NCI-H748 (cell line): ENCODE measurements at regions not wholly inside any gene's neighbourhood (a gene's known extent, or its start where the extent isn't known, plus 50 kb on each side); places are given as distances from the start of the nearest gene placed in this dataset.

Source experiments
- DNase-seq: peaks from one replicate; lab custom pipeline; 2025; ENCODE audit not compliant: unreplicated experiment; lab: John Stamatoyannopoulos, UW

DNA sequence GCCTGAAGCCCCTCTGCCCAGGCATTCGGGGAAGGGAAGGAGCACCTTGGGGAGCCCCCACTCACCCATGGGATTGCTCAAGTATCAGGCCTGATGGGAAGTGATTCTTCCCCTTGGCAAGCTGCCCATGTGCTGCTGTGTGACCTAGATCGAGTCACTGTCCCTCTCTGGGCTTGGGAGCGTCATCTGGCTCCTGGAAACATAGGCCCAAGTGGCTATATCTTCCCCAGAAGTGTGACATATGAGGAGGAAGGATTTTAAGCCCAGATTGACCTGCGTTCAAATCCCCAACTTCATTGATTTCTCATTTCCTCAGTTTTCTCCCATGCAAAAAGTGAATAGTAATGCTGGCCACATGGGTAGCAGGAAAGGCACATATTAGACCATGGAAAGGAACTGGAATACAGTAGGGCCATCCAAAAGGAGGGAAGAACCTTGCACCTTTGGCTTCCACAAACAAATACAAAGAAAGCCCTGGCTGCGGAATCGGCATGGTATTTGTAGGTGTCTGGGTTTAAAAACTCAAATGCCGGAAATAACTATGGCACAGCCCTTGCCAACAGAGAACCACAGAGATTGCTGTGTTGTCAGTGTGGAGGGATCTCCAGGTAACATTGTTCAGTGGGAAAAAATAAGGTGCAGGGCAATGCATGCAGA, 169.5 kb upstream of the ZMIZ1 start:
- no peak for DNase-seq

GRCh38 chr10:78899996-78900714, 168.6 kb upstream of the ZMIZ1 start:
- no peak for DNase-seq

GRCh38 chr10:78900715-78901430, 167.9 kb upstream of the ZMIZ1 start:
- DNase-seq, result no peak

DNA sequence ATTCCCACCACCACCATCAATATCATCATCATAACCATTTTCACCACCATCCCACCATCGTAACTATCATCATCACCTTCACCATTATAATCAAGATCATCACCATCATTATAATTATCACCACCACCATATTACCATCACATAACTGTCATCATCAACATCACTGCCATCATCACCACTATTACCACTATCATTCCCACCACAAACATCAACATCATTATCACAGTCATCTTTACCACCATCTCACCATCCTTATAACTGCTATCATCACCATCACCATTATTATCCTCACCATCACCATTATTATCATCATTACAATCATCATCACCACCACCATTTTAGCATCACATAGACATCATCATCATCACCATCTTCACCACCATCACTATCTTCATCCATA, 167.1 kb upstream of the ZMIZ1 start:
- no peak for DNase-seq

GRCh38 chr10:78902815-78903214, 166.0 kb upstream of the ZMIZ1 start:
- DNase-seq, result no peak

DNA sequence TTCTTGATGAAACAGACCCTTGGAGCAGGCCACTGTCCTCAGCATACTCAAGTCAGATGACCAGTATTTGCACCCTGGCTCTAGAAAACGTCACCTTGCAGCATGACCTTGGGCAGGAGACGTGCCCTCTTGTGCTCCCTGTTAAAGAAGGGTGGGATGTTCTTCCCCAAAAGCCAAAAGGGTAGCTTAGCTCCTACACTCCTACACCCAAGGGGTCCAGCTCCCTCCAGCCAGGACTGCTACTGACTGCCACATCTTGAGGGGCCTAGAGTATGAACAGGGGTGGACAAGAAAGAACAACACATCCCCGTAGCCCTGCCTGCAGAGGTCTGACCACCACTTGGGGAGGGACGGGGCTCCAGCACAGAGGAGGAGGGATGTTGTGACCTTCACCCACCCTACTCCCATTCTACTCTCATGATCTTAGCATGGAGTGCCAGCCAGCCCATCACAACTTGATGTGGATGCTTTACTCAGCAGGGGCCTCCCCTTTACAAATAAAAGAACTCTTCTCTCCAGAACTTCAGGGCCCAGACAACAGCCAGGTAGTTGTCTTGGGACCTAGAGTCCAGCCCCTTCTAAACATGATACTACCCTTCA, 165.3 kb upstream of the ZMIZ1 start:
- no peak for DNase-seq

DNA sequence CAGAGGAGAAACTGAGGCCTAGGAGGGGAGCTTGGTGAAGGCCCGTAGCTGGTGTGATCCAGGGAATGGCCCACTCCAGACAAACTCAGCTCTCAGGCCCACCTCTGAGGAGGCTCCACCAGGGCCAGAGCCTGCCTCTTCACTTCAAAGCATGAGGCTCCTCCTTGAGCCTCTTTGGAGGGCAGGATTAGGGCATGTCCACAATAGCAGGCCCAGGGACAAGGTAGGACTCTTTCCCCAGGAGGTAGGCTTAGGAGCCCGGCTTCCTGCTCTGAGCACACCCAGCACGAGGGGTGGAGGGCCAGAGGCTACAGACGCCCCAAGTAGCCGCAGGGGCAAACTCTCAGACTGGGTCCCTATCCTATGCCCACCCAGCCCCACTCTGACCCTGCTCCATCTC, 164.6 kb upstream of the ZMIZ1 start:
- DNase-seq, result no peak

- no peak for DNase-seq
These were observed 163.5 kb upstream of the ZMIZ1 start for GRCh38 chr10:78905015-78905956.

DNA sequence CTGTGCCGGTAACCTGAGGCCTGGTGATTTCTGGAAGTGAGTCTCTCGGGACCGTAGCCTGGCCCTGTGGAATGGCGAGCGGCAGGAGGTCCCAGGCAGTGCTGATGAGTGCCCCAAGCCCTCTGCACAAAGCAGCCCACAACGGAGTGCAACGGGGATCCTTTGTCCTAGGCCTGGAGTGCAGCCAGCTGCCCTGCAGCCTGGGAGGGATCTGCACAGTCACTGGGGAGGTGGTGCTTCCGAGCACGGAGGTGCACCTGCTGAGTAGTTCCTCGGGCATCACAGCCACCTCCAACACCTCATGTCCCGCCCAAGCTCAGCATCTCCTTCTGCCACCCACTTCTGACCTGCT, 162.8 kb upstream of the ZMIZ1 start:
- peak; percentile 35 for DNase-seq

DNA sequence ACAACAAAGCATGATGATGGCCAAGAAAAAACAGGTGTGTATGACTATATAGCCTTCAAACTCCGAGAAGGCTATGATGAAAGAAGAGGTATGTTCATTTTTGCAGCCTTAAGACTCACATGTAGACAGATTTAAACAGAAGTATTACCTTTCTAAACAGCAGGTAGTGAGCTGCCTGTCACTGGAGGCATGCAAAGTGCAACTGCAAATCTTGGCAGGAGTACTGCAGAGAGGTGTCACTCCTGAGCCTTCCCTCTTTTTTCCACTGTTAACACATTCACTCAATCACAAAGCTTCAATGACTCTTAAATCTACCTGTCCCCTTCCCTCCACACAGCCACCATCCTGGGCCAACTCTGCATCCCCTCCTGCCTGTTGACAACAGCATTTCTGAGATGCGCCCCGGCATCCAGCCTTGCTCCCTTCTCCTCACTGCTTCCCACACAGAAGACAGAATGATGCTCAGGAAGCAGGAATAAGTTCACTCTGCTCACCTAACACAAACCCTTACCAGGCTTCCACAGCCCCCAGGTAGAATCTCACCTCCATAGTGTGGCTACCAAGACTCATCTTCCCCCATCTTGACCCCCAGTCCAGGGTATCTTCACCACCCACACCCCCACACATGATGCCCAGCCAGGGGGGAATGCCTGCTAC, 161.9 kb upstream of the ZMIZ1 start:
- no peak for DNase-seq

DNA sequence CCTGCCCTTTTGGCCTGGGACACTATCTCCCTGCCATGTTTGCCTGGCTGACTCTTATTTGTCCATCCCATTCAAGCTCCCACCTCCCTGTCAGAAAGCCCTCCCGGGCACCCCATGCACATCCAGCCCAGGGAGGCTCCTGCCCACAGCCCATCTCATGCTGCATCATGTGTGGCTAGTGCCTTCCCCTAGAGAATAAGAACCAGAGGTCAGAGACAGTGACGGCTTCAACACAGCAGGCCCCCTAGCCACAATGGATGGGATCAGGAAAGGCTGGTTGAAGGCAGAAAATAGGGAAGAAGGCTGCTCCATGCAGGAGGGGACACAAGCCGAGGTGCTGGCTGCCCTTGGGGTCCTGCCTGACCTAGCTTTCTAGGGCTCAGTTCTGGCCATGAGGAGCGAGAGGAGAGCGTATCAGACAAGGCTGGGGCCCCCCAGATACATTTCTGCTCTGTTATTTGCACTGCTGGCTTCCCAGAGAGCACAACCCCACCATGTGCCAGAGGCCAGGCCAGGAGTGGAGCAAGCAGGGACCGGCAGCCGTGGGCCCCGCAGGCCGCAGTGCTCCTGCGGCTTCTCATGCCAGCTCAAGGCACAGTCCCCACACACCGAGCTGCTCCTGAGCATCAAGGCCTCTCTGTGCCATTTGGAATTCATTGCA, 161.1 kb upstream of the ZMIZ1 start:
- DNase-seq, result no peak

GRCh38 chr10:78909221-78909620, 159.5 kb upstream of the ZMIZ1 start:
- no peak for DNase-seq

GRCh38 chr10:78910021-78910420, 158.7 kb upstream of the ZMIZ1 start:
- DNase-seq, result no peak

- DNase-seq, result no peak
These were observed 158.3 kb upstream of the ZMIZ1 start for GRCh38 chr10:78910476-78910875.

- no peak for DNase-seq
These were observed 157.9 kb upstream of the ZMIZ1 start for GRCh38 chr10:78910886-78911285.

DNA sequence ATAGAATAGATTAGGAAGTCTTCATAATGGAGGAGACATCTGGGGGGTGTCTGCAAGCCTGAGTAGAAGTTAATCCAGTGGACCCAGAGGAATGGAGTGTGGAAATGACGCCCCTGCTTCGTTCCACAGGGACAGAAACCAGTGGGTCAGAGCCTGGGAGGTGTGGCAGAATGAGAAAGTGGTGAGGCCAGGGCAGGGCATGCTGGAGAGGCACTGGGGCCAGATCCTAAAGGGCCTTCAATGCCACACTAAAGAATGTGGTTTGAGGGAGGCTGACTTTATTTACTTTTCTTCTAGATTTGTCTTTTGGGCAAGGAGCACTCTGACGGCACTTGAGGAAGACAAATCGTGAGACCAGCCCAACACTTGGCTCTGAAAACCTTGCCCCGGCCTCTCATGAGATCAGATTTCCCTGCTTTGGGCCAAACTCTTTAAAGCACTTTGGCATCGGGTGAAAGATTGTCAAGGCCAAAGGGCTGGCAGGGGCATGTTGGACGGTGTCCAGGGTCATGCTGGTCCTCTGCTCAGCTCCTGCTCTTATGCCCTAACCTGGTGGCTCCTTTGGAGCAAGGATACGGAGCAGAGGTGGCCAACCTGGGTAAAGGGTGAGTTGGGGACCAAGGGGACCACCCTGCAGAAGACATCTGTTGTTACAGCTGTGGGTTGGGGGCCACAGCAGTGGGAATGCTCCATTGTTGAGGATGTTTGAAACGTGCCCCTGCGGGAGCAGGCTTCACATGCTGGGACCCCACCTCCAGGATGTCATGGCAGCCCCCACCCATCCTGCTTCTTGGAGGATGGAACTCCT, 157.0 kb upstream of the ZMIZ1 start:
- DNase-seq, result no peak

DNA sequence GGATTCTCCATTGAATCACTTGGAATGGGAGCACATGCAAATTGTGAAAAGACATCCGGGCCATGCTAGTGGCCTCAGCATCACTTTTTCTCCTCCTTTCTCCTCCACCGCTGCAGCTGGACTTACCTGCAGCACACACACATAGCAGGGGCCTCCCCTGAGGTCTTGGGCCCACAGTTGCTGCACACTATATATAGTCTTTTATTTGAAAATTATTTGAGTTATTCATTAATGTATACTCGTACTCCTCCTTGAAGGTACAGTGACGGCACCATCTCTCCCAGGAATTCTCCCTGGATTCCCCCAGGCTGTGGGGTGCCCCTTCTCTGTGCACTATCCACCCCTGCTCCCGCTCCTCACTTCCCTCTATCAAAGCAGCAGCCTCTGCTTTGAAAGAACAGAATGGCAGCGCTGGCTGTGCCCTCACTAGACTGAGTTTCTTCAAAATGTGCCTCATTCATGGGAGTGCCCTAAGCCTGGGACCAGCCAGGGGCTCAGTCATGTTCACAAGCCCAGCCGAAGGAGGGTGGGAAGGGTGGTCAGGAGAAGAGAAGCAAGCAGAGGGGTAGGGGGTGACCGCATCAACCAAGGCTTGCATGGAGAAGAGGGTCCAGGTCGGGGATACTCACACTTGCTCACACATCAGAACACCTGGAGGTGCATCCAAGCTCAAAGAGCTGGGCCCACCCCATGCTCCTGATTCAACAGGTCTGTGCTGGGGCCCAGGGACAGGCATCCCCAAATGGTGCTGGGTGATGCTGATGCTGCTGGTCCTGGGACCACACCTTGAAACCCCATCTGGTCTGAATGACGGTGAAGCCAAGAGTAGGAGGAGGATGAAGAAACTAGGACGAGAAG, 156.2 kb upstream of the ZMIZ1 start:
- no peak for DNase-seq
